SJSA1 (cell line): ENCODE measurements at regions not wholly inside any gene's neighbourhood (a gene's known extent, or its start where the extent isn't known, plus 50 kb on each side); places are given as distances from the start of the nearest gene placed in this dataset.

Experiments used
- DNase-seq, 2 experiments: peaks; one replicate each; pipeline ENCODE4 v3.0.0-alpha.2; 2015 to 2020; ENCODE audit warnings: low spot score in 2 of 2, low read depth in 1 of 2
- H3K27ac ChIP-seq: fragments of 250-450 bp; sonication (Bioruptor Pico); 2 replicates; pipeline ENCODE4 v1.5.1; 2020; ENCODE audit warnings: mild to moderate bottlenecking, moderate library complexity
- H3K27me3 ChIP-seq: fragments of 250-450 bp; sonication (Bioruptor Pico); replicated peaks from 2 replicates; pipeline ENCODE4 v1.5.1; 2020; ENCODE audit warnings: mild to moderate bottlenecking, moderate library complexity
- H3K36me3 ChIP-seq: fragments of 250-450 bp; sonication (Bioruptor Pico); 2 replicates; pipeline ENCODE4 v1.5.1; 2020; ENCODE audit warnings: mild to moderate bottlenecking
- H3K4me1 ChIP-seq: fragments of 250-450 bp; sonication (Bioruptor Pico); replicated peaks from 2 replicates; pipeline ENCODE4 v1.6.1; 2021; ENCODE audit warnings: mild to moderate bottlenecking
- H3K4me3 ChIP-seq: fragments of 250-450 bp; sonication (Bioruptor Pico); 2 replicates; pipeline ENCODE4 v1.5.1; 2020; ENCODE audit warnings: mild to moderate bottlenecking
- H3K9me3 ChIP-seq: fragments of 250-450 bp; sonication (Bioruptor Pico); replicated peaks from 2 replicates; pipeline ENCODE4 v1.5.1; 2020; ENCODE audit warnings: mild to moderate bottlenecking

- DNase-seq = no peak
- no peaks in the 10 kb centered on the region for H3K4me1 ChIP-seq
- H3K9me3 ChIP-seq = no peaks in the 10 kb centered on the region
- 0 out of 2 replicates have a peak, but pooled peaks cover 4% of the 10 kb centered on the region for H3K27me3 ChIP-seq
- no peaks in the 10 kb centered on the region for H3K36me3 ChIP-seq
- no peak overlapping the region for H3K27ac ChIP-seq
- no peak overlapping the region for H3K4me3 ChIP-seq
These were observed 73.4 kb downstream of the PLXNA1 start for GRCh38 chr3:127056281-127056680.

DNA sequence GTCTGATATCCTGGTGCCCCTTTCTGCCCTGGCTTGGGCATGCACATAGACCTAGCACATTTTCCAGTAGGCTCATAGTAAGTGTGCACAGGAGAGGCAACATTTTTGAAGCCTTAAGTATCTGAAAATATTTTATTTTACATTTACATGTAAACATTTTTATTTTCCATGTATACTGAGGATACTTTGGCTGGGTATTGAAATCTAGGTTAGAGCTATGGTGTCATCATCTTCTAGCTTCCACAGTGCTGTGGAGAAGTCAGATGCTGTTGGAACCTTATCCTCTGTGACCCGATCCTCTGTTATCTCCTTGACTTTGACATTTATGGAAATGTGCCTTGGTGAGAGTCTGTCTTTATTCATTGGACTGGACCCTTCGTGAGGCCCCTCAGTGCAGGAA is 74.1 kb downstream of the PLXNA1 start:
- Histone ChIP-seq H3K4me1 (no peaks in the 10 kb centered on the region), H3K9me3 (no peaks in the 10 kb centered on the region), H3K27me3 (0 out of 2 replicates have a peak, but pooled peaks cover under 1% of the 10 kb centered on the region), H3K4me3 (no peak overlapping the region), H3K27ac (no peak overlapping the region), H3K36me3 (no peaks in the 10 kb centered on the region)
- no peak for DNase-seq

DNA sequence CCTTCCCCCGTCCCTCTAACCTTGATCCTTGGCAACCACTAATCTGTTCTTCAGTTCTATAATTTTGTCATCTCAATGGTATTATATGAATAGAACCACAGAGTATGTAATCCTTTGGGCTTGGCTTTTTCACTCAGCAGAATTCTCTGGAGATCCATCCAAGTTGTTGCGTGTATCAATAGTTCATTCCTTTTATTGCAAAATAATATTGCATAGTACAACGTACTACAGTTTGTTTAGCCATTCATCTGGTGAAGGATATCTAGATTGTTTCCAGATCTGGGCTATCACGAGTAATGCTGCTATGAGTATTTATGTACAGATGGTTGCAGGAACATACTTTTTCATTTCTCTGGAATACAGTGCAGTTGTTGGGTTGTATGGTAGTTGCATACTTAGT is 76.2 kb downstream of the PLXNA1 start:
- H3K27ac ChIP-seq = no peak overlapping the region
- H3K4me1 ChIP-seq = no peaks in the 10 kb centered on the region
- no peaks in the 10 kb centered on the region for H3K27me3 ChIP-seq
- DNase-seq = no peak
- H3K36me3 ChIP-seq = no peaks in the 10 kb centered on the region
- no peaks in the 10 kb centered on the region for H3K9me3 ChIP-seq
- H3K4me3 ChIP-seq = no peak overlapping the region

- Histone ChIP-seq H3K36me3 (no peaks in the 10 kb centered on the region), H3K27me3 (no peaks in the 10 kb centered on the region), H3K4me3 (no peak overlapping the region), H3K27ac (no peak overlapping the region), H3K4me1 (no peaks in the 10 kb centered on the region), H3K9me3 (no peaks in the 10 kb centered on the region)
- no peak for DNase-seq
These were observed 78.7 kb downstream of the PLXNA1 start for GRCh38 chr3:127061641-127062040.

DNA sequence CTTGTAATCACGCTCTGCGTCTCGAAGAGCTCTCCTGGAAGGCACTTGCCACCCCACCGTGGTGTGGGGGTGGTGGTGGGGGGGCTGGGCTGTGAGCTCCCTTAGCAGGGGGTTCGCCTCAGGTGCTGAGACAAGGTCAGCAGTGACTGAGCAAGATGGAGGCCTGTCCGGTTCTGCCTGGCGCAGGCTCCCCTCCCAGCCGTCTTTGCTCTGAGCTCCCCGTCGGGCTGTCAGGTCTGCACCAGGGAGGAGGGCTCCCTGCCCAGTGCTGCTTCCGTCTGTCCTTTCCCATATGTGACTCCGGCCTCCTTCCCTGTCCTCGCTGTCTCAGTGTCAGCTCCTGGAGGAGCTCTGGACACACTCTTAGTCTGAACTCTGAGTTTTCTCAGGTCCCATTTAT is 80.0 kb downstream of the PLXNA1 start:
- Histone ChIP-seq H3K36me3 (no peaks in the 10 kb centered on the region), H3K27me3 (no peaks in the 10 kb centered on the region), H3K4me1 (no peaks in the 10 kb centered on the region), H3K9me3 (no peaks in the 10 kb centered on the region), H3K27ac (no peak overlapping the region), H3K4me3 (no peak overlapping the region)
- no peak for DNase-seq

DNA sequence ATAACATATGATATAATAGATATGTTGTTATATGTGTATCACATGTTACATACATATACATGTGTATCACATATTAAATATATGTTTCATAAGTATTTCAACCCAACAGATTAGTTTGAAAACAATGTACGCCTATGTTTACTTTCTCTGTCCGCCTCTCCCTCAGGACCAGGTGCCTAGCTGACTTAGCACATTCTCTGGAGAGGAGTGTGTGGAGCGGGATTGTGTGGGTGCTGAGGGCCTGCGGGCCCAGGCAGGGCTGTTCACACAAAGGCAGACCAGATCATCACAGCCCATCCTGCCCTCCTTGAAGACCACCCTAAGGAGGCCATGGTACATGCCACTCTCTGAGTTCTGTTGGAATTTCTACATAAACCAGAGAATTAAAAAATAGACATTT is 81.0 kb downstream of the PLXNA1 start:
- Histone ChIP-seq H3K9me3 (no peaks in the 10 kb centered on the region), H3K27ac (no peak overlapping the region), H3K4me1 (no peaks in the 10 kb centered on the region), H3K27me3 (no peaks in the 10 kb centered on the region), H3K36me3 (no peaks in the 10 kb centered on the region), H3K4me3 (no peak overlapping the region)
- DNase-seq = no peak

- no peak for DNase-seq
- no peak overlapping the region for H3K4me3 ChIP-seq
- no peak overlapping the region for H3K27ac ChIP-seq
- H3K27me3 ChIP-seq = peaks cover 4% of the 10 kb centered on the region; the same call in 1 of the 2 replicates
- H3K4me1 ChIP-seq = no peaks in the 10 kb centered on the region
- no peaks in the 10 kb centered on the region for H3K36me3 ChIP-seq
- H3K9me3 ChIP-seq = no peaks in the 10 kb centered on the region
These were observed 81.6 kb downstream of the PLXNA1 start for GRCh38 chr3:127064391-127065137.

- H3K4me1 ChIP-seq = no peaks in the 10 kb centered on the region
- no peak for DNase-seq
- H3K9me3 ChIP-seq = no peaks in the 10 kb centered on the region
- peaks cover 4% of the 10 kb centered on the region; the same call in 1 of the 2 replicates for H3K27me3 ChIP-seq
- no peak overlapping the region for H3K27ac ChIP-seq
- H3K36me3 ChIP-seq = no peaks in the 10 kb centered on the region
- no peak overlapping the region for H3K4me3 ChIP-seq
These were observed 82.2 kb downstream of the PLXNA1 start for GRCh38 chr3:127065138-127065427.

- Histone ChIP-seq H3K9me3 (no peaks in the 10 kb centered on the region), H3K4me1 (no peaks in the 10 kb centered on the region), H3K27me3 (peaks cover 4% of the 10 kb centered on the region; the same call in 1 of the 2 replicates), H3K36me3 (no peaks in the 10 kb centered on the region), H3K4me3 (no peak overlapping the region), H3K27ac (no peak overlapping the region)
- DNase-seq = no peak
These were observed 82.8 kb downstream of the PLXNA1 start for GRCh38 chr3:127065561-127066290.

DNA sequence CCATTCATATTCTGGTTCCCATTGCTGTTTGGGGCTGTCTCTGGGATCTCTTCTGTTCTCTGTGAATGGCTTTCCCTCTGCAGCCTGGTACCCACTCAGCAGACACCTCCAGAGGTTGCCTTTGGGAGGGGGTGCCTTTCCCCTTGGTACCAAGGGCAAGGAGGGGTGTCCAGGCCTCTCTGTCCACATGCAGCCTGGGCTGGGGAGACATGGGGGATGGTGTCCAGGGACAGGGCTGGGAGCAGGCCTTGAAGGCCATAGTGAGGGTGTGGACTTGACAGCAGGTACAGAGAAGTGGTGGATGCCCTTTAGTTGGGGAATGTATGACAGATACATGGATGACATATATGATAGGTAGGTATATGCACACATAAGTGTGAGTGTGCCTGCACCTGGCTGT is 83.7 kb downstream of the PLXNA1 start:
- no peak for DNase-seq
- no peaks in the 10 kb centered on the region for H3K9me3 ChIP-seq
- no peak overlapping the region for H3K4me3 ChIP-seq
- H3K4me1 ChIP-seq = no peaks in the 10 kb centered on the region
- no peak overlapping the region for H3K27ac ChIP-seq
- H3K36me3 ChIP-seq = no peaks in the 10 kb centered on the region
- H3K27me3 ChIP-seq = peaks cover 4% of the 10 kb centered on the region; the same call in 1 of the 2 replicates

DNA sequence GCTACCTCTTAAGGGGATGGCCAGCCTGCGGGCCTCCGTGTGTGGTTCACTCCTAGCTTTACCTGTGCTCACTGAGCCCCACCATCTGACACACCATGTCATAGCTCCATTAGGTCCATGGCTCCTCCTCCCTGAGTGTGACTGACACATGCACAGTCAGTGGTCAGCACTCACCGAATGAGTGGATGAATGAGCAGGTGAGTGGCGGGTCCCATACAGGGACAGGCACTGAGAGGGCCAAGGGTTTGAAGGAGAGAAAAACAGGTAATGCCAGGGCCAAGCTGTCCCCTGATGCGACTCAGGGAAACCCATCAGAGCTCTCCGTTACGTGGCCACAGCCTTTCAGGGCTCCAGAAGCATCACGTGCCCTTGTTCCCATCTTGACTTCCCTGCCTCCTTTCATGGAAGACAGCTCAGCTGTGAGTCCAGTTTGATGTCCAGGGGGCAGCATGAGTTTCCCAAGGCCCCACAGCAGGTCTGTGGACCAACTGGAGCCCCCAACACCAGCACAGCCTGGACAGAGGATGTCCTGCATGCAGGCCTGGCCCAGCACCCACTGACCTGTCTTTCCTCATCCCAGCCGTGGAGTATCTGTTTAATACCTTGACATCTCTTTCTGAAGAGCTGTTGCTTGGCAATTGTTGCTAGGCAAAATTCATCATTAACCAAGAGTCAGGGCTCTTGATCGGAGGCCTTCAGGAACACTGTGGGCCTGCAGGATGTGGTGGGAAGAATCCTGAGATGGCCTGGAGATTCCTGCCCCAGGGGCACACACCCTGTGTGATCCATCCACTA is 84.4 kb downstream of the PLXNA1 start:
- DNase-seq = no peak
- H3K9me3 ChIP-seq = no peaks in the 10 kb centered on the region
- no peak overlapping the region for H3K4me3 ChIP-seq
- H3K36me3 ChIP-seq = no peaks in the 10 kb centered on the region
- no peaks in the 10 kb centered on the region for H3K4me1 ChIP-seq
- peaks cover 4% of the 10 kb centered on the region; the same call in 1 of the 2 replicates for H3K27me3 ChIP-seq
- H3K27ac ChIP-seq = no peak overlapping the region

DNA sequence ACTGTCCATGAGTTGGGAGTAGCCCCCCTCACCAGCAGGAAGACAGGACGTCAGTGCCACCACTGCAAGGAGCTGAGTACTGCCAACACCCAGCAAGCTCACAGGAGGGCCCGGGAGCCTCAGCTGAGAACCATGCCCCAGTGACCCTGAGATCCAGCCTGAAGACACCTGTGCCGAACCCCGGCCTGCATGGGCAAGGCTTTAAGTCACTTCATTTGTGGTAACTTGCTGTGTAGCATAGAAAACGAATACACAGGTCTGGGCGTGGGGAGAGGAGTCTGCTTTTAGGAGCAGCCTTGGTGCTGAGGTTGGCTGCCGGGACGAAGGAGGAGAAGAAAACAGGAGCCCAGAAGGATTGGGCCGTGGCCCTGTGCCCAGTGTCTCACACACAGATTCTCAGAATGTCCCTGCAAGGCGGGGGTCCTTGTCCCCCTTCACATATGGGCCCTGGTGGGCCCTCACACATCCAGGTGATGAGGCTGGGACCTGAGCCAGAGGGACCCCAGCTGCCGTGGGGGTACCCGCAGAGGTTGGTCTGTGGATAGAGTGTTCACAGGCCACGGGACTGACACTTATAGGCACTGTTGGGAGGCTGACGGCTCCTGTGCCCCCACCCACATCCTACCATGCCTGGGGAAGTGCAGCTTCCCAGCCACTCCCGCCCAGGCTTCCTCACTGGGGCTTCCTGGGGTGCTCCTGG is 85.3 kb downstream of the PLXNA1 start:
- H3K36me3 ChIP-seq = no peaks in the 10 kb centered on the region
- H3K4me3 ChIP-seq = no peak overlapping the region
- no peak overlapping the region for H3K27ac ChIP-seq
- H3K4me1 ChIP-seq = no peaks in the 10 kb centered on the region
- H3K9me3 ChIP-seq = no peaks in the 10 kb centered on the region
- DNase-seq = no peak
- H3K27me3 ChIP-seq = peaks cover 4% of the 10 kb centered on the region; the same call in 1 of the 2 replicates

- peaks cover 4% of the 10 kb centered on the region; the same call in 1 of the 2 replicates for H3K27me3 ChIP-seq
These were observed 86.0 kb downstream of the PLXNA1 start for GRCh38 chr3:127068871-127069270.

More at GRCh38 chr3:127068871-127069270, 86.0 kb downstream of the PLXNA1 start:
- Histone ChIP-seq H3K36me3 (no peaks in the 10 kb centered on the region), H3K27ac (no peak overlapping the region), H3K9me3 (no peaks in the 10 kb centered on the region), H3K4me3 (no peak overlapping the region), H3K4me1 (no peaks in the 10 kb centered on the region)
- no peak for DNase-seq
